SKM-1 treated with dmso at 0.1 percent for 144 hours (cell line): ENCODE measurements at regions not wholly inside any gene's neighbourhood (a gene's known extent, or its start where the extent isn't known, plus 50 kb on each side); places are given as distances from the start of the nearest gene placed in this dataset.
A peak's percentile ranks its signal among the peaks of the same experiment; 100 is the strongest.

Experiments
- DNase-seq: peaks from one replicate; lab custom pipeline; 2025; ENCODE audit not compliant: unreplicated experiment; lab: John Stamatoyannopoulos, UW

- DNase-seq = no peak
Observed at GRCh38 chr6:169841907-169842606, 90.6 kb downstream of the ERMARD start.

- DNase-seq = no peak
Observed at GRCh38 chr6:169841251-169841650, 89.8 kb downstream of the ERMARD start.

GRCh38 chr6:169839898-169840631, 88.6 kb downstream of the ERMARD start:
- no peak for DNase-seq

DNA sequence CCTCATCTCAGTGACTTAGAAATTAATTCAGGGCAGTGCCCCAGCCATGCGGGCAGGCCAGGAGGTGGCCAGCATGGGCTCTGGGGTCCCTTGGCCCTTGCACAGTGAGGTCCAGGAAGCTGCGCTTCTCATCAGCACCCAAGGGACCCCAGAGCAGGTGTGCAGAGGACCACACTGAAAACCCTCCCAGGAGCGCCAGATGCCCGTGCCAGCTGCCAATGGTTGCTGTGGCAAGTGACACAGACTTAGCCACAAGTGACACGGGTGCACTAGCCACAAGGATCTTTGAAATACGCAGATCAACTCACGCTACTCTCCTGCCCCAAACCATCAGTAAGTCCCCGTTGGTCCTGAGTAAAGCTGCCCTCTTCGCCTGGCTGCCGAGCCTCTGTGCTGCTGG, 88.1 kb downstream of the ERMARD start:
- no peak for DNase-seq

DNA sequence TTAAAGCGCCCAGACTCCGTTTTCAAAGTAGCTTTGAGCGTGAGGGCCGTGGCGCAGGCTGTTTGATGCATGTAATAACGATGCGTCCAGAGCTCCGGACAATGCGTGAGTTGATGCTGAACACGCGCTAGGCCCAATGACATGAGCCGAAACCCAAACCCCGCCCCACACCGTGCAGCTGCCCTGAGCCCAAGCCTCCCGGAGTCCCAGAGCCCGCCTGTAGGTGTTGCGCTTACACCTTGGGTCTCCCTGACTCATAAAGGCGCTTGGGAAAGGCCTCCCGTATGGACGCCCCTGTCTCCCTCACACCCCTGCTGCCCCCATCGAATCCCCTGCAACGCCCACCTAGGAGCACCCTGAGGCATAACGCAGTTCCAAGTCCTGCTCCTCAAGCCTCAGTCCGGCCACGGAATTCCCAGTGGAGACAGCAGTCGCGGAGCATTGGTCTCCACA, 87.6 kb downstream of the ERMARD start:
- no peak for DNase-seq

DNA sequence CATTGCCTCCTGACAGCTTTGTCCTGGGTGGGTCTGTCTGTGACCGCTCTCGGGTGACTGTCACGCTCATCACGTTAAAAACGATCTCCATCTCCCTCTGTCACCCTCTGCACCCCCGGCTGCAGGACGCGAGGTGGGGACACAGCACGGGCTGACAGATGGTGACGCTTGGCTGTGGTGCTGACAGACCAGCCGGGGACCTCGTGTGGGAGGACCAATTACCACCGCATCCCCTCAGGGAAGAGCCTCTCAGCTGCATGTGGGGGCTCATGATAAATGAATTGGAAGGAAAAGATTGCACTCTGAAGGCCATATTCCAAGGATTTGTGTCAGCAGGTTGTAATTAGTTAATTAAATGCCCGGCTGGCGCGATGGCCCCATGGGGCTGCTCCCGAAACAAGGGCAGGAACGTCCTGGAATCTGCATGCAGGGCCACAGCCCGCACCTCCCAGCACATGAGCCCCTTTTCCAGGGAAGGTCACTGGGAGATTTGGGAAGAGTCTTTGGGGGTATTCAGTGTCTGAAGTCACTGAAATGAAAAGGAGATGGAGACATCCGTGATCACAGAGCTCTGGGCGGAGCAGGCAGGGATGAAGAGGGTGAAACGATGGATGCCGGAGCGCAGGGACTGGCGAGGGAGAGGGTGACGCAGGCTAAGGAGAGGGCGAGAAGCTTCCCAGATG, 87.1 kb downstream of the ERMARD start:
- DNase-seq = no peak

DNA sequence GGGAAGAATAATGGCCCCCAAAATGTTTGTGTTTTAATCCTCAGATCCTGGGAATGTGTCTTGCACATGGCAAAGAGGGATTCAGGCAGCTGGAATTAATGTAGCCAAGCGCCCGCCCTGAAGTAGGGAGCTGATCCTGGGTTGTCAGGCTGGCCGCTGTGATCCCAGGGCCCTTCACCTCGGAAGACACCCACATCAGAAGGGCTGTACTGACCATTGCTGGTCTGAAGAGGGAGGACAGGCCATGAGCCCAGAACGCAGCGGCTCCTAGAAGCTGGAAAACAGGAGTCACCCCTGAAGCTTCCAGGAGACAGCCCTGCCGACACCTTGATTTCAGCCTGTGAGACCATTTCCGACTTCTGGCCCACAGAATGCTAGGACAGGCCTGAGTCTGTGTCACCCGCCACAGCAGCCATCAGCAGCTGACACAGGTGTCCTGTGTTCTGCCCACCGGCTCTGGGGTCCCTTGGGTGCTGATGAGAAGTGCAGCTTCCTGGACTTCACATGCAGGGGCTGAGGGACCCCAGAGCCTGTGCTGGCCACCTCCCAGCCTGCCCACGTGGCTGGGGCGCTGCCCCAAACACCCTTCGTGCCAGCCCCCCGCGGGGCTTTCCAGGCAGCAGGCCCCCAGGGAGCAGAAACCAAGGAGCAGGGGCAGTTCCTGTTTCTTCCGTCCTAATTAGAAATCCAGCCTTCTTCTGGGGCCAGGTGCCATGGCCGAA, 86.3 kb downstream of the ERMARD start:
- no peak for DNase-seq

GRCh38 chr6:169833258-169833794, 81.9 kb downstream of the ERMARD start:
- DNase-seq = no peak

- no peak for DNase-seq
Observed at GRCh38 chr6:169832247-169832948, 81.0 kb downstream of the ERMARD start.

- peak; percentile 41 for DNase-seq
Observed at GRCh38 chr6:169831450-169832246, 80.2 kb downstream of the ERMARD start.
